NCI-H1436 treated with DMSO at 0.1 percent for 48 hours (cell line): ENCODE measurements at regions not wholly inside any gene's neighbourhood (a gene's known extent, or its start where the extent isn't known, plus 50 kb on each side); places are given as distances from the start of the nearest gene placed in this dataset.
"Not testable (repeated sequence)": the region's sequence is repeated elsewhere in the genome, so short reads cannot be mapped to it uniquely, and the experiment has no call there.

Source experiments
- DNase-seq: peaks from one replicate; lab custom pipeline; 2025; lab: John Stamatoyannopoulos, UW

DNA sequence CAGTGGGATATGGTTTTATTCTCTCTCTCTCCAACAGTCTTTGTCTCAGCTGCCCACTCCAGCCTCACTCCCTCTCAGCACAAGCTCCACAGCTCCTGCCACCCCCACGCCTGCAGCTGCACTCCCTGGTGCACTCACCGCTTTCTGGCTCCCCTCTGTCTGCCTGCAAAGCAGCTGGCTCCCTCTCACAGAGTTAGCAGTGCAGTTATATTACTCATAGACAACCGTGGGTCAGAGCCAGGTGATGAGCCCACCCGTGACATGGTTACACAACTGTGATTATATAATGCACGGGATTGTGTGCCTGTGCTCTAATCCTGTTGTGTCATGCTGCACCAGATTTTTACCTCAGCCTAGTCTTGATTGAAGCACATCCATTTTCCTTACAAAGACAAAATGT lies 276.9 kb upstream of the CHAC2 start:
- no peak for DNase-seq

DNA sequence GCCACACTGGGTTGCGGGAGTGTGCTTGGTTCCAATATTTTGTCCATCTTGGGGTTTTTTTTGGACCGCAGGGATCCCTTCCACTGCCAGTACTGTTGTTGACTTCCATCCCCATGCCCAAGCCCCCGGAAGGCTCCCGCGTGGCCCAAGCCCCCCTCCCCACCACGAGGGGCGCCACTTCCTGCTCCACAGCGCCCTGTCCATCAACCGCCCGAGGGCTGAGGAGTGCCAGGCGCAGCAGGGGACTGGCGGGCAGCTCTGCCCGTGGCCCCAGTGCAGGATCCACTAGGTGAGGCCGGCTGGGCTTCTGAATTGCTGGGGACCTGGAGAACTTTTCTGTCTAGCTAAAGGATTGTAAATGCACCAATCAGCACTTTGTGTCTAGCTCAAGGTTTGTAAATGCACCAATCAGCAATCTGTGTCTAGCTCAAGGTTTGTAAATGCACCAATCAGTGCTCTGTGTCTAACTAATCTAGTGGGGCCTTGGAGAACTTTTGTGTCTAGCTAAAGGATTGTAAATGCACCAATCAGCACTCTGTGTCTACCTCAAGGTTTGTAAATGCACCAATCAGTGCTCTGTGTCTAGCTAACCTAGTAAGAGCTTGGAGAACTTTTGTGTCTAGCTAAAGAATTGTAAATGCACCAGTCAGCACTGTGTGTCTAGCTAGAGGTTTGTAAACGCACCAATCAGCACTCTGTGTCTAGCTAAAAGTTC lies 281.3 kb upstream of the CHAC2 start:
- DNase-seq: not testable (repeated sequence)

DNA sequence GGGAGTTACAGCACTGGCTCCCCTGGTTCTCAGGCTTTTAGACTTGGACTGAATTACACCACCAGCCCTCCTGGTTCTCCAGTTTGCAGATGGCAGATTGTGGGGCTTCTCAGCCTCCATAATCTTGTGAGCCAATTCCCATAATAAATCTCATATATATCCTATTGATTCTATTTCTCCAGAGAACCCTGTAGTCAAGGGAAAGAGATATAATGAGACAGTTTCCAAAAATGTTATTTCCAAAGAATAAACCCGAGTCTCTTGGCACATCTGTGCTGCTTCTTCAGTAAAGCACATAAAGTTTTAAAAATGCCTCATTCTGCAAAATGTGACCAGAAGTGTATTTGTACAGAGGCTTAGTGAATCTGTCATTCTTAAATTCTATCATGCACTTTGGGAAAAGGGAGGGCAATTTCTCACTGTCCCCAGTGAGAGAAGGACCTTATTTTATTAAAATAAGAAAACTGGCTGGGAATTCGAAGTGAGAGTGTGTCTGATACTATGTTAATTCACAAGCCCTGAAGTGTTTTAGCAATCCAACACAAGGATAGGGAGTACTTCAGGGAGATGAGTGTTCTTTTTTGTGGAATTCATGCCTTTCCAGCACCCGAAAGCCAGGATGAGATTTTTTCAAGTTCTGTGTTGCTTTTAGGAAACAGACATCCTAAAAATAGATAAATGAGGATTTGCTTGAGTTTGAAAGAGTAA lies 282.4 kb upstream of the CHAC2 start:
- DNase-seq: no peak

DNA sequence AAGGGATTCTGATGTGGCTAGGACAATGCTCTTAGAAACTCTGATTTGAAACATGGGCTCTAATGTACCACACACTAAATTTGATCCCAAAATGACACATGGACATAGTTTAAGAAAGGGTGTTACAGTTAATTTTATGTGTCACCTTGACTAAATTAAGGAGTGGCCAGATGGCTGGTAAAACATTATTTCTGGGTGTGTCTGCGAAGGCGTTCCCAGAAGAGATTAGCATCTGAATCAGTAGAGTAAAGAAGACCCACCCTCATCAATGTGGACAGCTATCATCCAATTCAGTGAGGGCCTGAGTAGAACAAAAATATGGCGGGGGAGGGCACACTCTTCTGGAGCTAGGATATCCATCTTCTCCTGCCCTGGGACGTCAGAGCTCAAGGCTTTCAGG lies 283.1 kb upstream of the CHAC2 start:
- DNase-seq: no peak

DNA sequence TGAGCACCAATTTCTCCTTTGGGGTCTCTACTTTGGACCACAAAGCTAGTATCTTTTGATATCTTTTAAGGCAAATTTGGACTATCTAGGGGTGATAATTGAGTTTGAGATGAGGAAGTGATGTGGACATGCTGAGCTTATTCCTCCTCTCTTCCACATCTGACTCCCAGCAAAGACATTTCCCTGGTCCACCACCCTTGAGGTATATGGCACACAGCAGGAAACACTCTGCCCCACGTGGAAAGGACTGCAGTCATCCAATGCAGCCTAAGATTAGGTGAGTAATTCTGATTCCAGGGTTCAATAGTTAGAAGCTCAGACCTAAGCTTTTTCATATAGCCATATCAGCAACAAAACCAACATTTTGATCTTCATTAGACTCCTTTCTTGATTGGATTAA lies 290.1 kb upstream of the CHAC2 start:
- no peak for DNase-seq

DNA sequence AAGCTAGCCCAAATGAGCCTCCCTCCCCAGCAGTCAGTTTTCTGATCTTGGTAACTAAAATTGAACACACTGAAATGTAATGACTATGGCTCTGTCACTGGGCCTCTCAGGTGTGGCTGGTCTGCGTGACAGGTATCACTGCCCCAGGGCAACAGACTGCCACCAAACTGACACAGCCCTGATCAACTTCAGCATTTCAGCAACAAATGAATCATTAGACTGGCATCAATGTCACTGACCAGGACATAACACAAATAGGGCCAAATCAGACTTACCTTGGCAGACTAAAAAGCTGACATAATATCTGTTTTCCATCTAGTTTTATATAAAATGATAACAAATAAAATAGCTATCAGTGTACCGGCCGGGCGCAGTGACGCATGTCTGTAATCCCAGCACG lies 290.8 kb upstream of the CHAC2 start:
- no peak for DNase-seq

DNA sequence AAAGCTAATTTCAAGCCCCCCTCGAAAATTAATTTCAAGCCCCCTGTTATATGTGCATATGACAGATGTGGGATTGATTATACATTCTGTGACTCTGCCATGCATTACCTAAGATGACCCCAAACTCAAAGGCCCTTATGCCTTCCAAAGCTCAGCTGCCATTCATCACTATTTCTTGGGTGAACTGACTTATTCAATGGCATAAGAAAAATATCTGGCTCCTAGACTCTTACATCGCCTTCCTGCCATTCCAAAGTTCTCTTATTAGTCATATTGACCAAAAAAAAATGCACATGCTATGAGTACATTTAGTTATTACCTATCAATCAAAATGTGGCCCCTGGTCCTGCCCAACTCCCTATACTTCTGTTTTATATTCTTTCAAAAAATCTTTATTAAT lies 291.8 kb upstream of the CHAC2 start:
- DNase-seq: no peak

DNA sequence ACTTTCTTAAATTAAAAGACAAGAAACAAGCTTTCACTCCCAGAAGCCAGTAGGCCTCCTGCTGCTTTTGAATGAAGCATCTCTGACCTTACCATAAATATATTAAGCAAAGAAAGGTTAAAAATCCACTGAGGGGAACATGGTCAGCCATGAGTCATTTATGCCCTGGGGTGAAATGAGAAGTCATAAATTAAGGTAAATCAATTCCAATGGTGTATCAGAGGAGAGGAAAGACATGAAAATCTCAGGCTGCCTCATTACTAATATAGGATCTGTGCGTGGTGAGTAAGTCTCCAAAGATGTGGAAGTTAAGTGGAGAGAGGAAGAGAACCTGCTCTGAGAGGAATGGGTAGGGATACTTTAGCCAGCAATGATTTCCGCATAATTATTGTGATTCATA lies 292.3 kb upstream of the CHAC2 start:
- no peak for DNase-seq

DNA sequence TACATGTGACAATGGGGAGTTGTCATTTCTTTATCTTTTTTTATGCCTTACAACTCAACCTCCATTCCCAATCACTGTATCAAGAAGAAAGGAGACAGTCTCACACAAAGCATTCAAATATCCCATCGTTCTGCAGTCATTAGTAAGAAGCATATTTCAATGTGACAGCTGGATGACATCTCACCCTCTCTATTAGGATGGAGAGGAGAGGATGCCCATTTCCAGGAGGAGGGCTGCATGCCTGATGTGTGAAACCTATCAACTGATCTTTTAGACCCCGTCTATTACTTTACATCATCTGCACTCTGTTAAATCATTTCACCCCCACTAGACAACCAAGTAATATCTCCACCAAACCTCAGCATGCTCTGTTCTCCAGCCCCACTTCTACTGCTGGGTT lies 292.7 kb upstream of the CHAC2 start:
- DNase-seq: no peak

DNA sequence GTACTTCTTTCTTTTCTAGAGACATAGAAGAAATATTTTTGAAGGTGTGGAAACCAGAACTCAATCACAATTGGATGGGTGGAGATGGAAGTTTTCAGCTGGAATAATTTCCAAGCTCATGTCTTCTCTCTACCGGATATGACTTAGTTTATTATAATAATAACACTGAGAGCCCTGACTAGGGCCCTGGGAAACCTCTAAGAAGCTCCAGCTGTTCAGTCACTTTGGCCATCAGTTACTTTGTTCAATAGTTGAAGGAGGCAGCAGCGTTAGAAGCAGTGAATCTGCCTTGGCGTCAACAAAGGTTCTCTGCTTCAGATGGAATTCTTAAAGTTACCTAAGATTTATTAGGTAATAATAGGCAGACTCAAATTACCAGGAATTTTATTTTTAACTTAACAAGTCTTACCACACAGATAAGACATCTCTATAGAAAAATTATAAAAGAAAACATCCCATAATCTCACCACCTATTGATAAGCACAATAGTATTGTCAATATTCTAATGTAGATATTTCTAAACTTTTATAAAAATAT lies 293.8 kb upstream of the CHAC2 start:
- no peak for DNase-seq

DNA sequence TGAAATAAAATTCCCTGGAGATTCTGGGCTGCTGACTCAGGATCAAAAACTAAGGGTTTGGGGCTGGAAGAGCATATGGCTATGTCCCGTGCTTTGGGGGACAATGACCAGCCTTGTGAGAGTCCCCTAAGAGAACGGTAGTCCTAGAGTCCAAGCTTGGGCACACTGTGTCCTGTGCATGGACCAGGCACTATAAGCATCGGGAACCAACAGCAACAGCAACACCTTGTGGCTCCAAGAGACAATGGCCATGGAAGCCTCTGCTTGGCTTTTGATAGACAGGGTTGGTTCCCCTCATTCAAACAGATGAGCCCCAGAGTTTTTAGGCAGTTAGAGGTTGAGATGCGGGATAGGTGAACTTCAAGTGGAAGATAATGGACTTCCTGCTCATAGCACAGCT lies 294.4 kb upstream of the CHAC2 start:
- DNase-seq: no peak

DNA sequence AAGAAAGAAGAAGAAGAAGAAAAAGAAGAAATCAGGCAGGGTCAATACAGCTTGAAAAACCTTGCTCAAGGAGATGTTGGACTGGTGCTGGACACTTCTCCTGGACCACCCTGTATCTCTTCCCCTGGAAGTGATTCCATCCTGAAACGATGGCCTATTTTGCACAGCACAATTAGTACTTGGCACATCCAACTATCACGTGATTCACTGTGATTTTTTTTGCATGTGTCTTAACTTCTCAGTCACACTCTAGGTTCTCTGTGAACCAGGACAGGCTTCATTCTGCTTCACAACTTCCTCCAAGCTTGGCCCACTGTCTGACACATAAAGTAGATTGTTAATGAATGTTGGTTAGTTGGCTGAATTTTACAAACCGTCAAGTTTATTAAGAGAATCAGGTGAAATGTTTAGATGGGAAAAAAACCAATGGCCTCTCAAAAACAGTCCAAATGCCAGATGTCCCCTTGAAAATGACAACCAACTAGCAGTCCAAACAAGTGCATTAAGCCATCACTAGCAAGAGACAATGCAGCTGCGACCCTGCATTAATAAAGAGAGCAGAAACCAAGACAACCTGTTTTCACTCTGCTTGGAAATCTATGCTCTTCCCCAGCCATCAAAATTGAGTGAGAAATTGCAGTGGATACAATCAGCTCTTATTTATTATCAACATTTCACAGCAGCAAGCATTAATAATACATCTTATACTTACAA lies 300.0 kb upstream of the CHAC2 start:
- DNase-seq: no peak

DNA sequence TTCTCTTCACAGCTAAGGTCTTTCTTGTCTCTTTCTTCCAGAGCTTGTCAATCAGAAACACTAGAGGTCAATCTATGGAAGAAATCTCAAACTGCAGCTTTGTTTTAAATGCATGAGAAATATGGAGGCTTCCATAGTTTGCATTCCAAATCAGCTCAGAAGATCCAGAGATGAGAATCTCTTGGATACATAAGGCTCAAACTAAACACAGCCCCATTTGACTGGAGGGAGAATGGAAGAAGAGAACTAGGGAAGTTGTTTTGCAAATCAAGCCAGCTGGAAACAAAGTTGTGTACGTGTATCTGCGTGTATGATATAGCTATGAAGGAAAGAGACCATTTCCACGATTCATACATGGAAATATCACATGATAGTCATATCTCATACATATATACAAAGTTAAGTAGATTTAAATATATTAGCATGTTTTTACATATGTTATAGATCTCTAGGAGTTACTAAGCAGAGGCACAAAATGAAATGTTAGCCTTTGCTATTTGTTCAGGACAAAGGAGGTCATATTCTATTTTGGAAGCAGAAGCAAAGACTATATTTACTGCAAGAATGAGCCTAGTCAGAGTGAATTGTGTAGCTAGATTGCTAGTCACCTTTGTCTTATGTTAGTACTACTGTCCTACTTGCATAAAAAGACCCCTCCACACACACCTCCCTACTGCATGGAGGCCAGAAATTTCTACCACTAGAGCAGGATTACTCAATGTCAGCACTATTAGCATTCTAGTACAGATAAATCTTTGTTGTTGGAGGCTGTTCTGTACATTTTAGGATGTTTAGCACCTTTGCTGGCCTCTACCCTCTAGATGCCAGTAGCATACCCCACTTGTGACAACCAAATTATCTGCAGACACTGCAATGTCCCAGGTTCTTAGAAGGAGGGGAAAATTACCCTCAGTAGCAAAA lies 303.5 kb upstream of the CHAC2 start:
- DNase-seq: no peak

DNA sequence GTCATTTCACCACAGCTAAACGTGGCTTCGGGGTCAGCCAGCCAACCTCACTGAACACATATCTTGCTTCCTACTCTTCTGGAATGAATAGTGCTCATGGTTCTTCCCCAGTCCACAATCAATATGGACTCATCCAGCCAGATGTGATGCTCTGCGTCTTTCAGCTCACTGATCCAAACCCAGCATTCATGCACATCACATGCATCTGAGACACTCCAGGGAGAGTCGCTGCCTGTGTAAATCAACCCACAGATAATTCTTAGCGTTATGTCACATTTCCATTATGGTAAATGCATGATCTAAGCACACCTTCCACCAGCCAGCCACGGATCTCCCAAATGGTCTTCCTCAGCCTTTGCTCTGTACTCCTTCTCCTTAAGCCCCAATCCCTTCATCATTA lies 306.7 kb upstream of the CHAC2 start:
- DNase-seq: no peak

DNA sequence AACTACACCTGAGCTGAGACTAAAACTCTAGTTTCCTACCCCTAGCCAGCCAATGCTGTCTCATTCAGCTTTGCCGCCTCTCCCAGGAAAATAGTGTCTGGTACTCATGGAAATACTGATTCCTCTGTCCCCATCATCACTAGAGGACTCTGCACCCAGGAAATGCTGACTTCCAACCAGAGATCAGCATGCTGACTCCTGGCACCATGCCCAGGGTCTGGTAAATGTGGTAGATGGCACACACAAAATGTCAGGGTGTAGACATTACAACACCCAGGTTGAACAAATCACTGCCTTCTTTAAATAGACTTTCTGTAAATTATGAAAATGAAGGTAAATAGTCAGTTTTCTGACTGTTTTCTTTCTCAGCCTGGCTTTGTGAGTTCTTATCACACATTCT lies 307.3 kb upstream of the CHAC2 start:
- no peak for DNase-seq

DNA sequence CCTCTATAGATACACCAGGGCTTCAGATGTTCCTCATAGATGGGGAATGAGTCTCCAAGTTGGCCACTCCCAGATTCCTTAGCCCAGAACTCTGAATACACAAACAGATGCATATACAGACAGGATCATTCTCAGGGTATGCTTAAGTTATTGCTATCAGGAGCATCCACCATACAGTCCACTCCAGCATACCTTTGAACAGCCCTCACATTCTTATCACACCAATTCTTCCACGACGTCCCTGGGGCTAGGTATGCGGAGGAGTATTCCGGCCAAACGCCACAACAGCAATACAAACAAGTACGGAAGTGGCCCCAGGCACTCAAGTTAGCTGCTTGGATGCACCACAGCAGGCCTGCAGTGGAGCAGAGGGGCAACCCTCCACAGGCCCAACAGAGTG lies 312.5 kb upstream of the CHAC2 start:
- DNase-seq: no peak

DNA sequence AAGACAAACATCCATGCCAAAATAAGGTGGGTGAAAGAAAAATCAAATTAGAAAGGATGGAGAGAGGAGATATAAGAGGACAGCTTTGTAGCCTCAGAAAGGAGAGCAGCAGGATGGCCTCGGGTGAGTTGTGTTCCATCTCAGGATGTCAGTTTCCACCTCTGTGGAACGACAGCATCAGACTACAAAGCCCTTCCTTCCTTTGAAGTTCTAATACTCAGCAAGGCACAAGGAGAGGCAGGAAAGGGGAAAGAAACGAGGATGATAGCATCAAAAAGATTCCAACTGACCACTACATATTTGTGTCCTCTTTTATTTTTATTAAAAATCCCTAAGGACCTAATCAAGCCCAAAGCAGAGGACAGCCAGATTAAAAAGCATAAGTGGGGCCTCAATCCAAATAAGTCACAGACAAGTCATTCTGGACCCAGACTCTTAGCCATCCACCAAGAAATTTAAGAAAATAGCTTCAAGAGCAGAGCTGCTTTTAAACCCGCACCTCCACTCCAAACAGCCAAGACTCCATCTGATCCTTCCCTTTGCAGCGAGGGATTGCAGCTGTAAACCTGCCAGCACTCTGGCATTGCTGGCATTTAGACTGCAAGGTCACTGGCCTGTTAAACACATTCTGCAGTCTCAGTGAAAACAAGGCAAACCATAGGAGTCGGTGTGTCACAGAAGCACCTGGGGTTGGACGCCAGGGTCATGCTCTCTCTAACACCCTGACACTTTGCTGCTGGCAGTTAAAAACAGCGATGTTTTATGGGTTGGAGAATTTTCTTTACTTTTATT lies 314.5 kb upstream of the CHAC2 start:
- no peak for DNase-seq

DNA sequence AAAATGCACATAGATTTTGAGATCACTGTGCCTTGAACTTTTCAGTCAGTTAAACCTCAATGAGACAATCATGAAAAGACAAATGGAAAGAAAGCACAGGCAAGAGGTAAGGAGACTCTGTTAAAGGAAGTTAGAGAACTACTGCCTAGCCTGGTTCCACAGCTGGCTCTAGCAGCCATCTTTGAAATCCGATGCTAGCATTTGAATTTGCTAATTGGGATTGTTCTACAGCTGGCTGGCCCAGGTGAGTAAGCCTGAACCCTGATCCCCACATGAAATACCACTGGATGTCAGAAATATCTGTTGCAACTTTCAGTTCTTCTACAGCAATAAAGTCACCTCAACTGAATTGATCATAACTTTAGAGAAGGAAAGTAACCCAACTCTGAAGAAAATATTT lies 315.2 kb upstream of the CHAC2 start:
- DNase-seq: no peak

DNA sequence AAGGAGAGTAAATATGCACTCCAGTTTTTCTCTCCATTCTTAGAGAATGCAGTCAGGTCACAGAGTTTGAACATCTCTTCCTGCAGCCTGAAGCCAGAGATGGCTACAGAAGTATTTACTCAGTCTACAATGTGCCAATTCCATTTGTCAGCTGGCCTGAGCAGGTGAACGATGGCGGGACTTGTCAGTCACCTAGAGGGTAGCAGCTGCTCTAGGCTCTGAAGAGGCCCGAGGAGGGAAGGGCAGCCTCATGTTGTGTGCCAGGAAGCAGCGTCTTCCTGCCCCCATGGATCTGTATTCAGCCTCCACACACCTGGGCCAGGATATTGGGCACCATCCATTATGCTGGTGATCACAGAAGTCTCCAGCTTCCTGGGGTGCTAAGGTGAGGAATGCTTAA lies 316.7 kb upstream of the CHAC2 start:
- DNase-seq: no peak

DNA sequence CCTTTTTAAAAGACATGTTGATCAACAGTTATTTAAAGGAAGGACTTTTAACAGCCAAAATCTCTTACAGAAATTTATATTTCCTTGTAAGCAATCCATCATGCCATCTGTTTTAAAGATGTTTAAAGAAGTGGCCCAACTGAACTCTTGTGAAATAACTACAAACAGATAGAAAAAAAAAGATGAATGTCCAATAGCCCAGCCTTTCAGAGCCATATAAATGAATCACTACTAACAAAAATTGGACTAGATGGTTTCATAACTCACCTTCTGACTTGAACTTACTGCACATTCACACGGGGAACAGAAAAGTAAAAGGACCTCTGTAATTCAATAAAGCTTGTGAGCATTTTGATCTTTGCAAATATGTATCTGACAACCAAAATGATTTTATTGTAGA lies 319.0 kb upstream of the CHAC2 start:
- no peak for DNase-seq

DNA sequence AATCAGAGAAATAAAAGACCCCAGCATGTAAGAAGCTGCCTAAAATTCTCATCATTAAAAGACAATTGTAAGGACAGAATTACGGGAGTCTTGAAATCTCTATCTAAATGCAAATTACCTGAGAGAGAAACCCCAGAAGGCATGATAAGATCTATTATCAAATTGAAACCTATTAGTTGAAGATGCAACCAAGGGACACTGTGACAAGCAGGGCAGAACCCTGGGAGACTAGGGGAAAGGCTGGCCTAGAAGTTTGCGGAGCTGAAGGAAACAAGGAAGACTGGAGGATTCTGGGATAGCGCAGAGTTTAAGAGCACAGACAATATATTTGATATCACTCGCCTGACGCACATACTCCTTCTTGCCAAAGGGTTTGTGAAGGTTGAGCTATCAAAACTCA lies 319.5 kb upstream of the CHAC2 start:
- DNase-seq: no peak
